ENCODE measurements at regions not wholly inside any gene's neighbourhood (a gene's known extent, or its start where the extent isn't known, plus 50 kb on each side); places are given as distances from the start of the nearest gene placed in this dataset.

DNA sequence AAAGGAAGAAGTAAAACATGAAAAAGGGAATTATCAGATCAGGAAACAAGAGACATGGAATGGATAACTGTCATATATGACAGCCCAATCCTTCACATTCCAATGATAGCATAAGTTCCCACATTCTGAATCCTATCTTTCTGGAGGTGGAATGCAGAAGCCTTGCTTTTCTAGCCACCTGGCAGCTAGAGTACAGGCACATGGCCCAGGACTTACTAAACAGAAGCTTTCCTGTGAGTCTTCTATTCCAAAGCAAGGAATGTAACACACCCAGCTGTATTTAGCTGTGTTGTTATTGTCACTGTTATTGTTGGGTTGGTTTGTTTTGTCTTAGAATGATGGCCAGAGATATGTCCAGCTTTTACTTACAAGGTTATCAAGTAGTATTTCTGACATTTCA, 780.5 kb upstream of the ZNF608 start:
- CTCF ChIA-PET, result no interaction called here
- no peak for DNase-seq

DNA sequence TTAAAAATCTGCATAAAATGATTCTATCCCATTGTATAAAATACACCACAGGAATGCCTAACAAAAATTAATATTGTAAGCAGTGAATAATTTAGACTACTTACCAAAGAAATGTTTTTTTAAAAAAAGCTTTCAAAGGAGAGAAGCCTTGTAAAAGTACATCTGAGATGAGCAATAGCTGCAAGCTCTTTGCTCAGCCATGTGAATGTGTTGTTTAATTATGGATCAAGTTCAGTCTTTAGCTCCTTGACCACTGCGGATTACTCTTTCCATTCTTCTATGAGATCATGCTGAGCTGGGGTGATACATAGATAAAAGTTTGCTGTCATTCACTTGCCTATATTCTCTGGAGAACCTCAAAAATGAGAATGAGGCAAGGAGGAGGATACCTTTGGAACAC, 782.4 kb upstream of the ZNF608 start:
- Mint-ChIP-seq H3K27me3 (ENCODE audit: low read depth) (no peaks in the 10 kb centered on the region), H3K4me1 (ENCODE audit: low read depth) (no peaks in the 10 kb centered on the region), H3K9me3 (ENCODE audit: insufficient read depth) (peaks cover 7% of the 10 kb centered on the region), H3K4me3 (no peak overlapping the region), H3K36me3 (ENCODE audit: low read depth) (no peaks in the 10 kb centered on the region), H3K27ac (no peak overlapping the region)
- POLR2A ChIA-PET, result no interaction called here
- CTCF ChIA-PET, result no interaction called here
- DNase-seq (no peak), ATAC-seq (no peak)

More for the DNA sequence above, 780.5 kb upstream of the ZNF608 start:
- H3K4me3 Mint-ChIP-seq, result no peak overlapping the region
- no peaks in the 10 kb centered on the region for H3K27me3 Mint-ChIP-seq (ENCODE audit: low read depth)
- POLR2A ChIA-PET, result no interaction called here
- no peaks in the 10 kb centered on the region for H3K9me3 Mint-ChIP-seq (ENCODE audit: insufficient read depth)
- no peaks in the 10 kb centered on the region for H3K36me3 Mint-ChIP-seq (ENCODE audit: low read depth)
- no peaks in the 10 kb centered on the region for H3K4me1 Mint-ChIP-seq (ENCODE audit: low read depth)
- no peak for ATAC-seq
- no peak overlapping the region for H3K27ac Mint-ChIP-seq

DNA sequence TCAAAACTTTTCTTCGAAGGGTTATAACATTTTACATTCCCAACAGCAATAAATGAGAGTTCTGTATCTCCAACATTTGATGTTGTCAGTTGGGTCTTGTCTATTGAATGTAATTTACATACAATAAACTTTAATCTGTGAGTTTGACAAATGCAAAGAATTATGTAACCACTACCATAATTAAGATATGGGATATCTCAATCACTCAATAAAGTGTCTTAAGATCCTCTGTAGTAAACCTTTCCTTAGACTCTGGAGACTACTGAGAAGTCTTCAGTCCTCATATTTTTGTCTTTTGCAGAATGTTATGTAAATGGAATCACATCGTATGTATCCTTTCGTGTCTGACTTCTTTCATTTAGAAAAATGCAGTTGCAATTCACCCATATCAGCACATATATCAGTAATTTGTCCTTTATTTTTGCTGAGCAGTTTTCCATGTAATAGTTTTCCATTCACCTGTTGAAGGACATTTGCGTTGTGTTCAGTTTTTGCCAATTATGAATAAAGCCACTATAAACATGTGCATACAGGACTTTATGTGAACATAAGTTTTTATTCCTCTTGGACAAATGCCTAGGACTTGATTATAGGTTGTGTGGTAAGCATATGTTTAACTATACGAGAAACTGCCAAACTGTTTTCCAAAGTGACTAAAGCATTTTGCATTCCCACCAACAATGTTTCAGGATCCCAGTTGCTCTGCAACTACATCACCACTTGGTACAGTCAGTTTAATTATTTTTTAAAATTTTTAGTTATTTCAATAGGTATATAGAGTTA, 784.6 kb upstream of the ZNF608 start:
- ATAC-seq (no peak), DNase-seq (no peak)
- POLR2A ChIA-PET, result no interaction called here
- H3K9me3 Mint-ChIP-seq (ENCODE audit: insufficient read depth), result peaks cover 9% of the 10 kb centered on the region
- H3K27ac Mint-ChIP-seq, result no peak overlapping the region
- CTCF ChIA-PET, result no interaction called here
- H3K4me3 Mint-ChIP-seq, result no peak overlapping the region
- H3K27me3 Mint-ChIP-seq (ENCODE audit: low read depth), result no peaks in the 10 kb centered on the region
- no peaks in the 10 kb centered on the region for H3K36me3 Mint-ChIP-seq (ENCODE audit: low read depth)
- no peaks in the 10 kb centered on the region for H3K4me1 Mint-ChIP-seq (ENCODE audit: low read depth)

DNA sequence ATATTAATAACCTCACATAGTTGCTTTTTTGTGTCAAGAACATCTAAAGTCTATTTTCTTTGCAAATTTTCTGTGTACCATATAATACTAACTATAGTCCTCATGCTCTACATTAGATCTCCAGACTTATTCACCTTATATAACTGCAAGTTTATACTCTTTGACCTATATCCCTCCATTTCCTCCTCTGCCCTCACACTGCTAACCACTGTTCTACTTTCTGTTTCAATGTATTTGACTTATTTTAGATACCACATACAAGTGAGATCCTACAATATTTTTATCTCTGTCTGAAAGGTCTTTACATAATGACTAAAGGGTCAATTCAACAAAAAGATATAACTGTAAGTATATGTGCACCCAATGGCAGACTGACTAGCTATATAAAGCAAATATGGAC, 789.7 kb upstream of the ZNF608 start:
- H3K4me3 Mint-ChIP-seq, result no peak overlapping the region

DNA sequence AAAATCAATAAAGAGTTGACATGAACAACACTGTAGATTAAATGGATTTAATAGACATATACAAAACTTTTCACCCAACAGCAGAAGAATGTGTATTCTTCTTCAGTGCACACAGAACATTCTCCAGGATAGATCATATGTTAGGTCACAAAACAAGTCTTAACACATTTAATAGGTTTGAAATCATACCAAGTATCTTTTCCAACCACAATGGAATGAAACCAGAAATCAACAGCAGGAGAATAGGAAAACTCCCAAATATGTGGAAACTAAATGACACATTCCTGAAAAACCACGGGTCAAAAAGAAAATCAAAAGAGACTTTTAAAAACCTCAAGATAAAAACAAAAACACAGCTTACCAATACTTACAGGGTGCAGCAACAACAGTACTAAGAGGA, 790.1 kb upstream of the ZNF608 start:
- Mint-ChIP-seq H3K36me3 (ENCODE audit: low read depth) (no peaks in the 10 kb centered on the region), H3K4me3 (no peak overlapping the region), H3K27me3 (ENCODE audit: low read depth) (no peaks in the 10 kb centered on the region), H3K4me1 (ENCODE audit: low read depth) (no peaks in the 10 kb centered on the region), H3K27ac (no peak overlapping the region), H3K9me3 (ENCODE audit: insufficient read depth) (peaks cover 40% of the 10 kb centered on the region)
- no peak for DNase-seq
- ATAC-seq, result no peak
- POLR2A ChIA-PET, result no interaction called here
- CTCF ChIA-PET, result no interaction called here

More for the DNA sequence above, 789.7 kb upstream of the ZNF608 start:
- ATAC-seq (no peak), DNase-seq (no peak)
- H3K27ac Mint-ChIP-seq, result no peak overlapping the region
- peaks cover 40% of the 10 kb centered on the region for H3K9me3 Mint-ChIP-seq (ENCODE audit: insufficient read depth)
- no peaks in the 10 kb centered on the region for H3K36me3 Mint-ChIP-seq (ENCODE audit: low read depth)
- ChIA-PET POLR2A (no interaction called here), CTCF (no interaction called here)
- no peaks in the 10 kb centered on the region for H3K27me3 Mint-ChIP-seq (ENCODE audit: low read depth)
- no peaks in the 10 kb centered on the region for H3K4me1 Mint-ChIP-seq (ENCODE audit: low read depth)

DNA sequence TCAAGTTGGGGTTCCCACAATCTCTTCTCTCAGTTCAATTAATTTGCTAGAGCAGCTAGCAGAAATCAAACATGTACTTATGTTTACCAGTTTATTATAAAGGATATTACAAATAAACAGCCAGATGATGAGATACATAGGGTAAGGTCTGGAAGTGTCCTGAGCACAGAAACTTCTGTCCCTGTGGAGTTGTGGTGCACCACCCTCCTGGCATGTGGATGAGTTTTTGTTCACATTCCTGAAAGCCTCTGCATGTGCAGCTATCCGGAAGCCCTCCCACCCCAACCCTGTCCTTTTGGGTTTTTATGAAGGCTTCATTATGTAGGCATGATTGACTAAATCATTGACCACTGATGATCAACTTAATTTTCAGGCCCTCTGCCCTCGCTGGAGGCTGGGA, 791.2 kb upstream of the ZNF608 start:
- DNase-seq (no peak), ATAC-seq (no peak)
- Mint-ChIP-seq H3K27me3 (ENCODE audit: low read depth) (no peaks in the 10 kb centered on the region), H3K27ac (no peak overlapping the region), H3K4me1 (ENCODE audit: low read depth) (no peaks in the 10 kb centered on the region), H3K4me3 (no peak overlapping the region), H3K9me3 (ENCODE audit: insufficient read depth) (peaks cover 40% of the 10 kb centered on the region), H3K36me3 (ENCODE audit: low read depth) (no peaks in the 10 kb centered on the region)
- POLR2A ChIA-PET, result no interaction called here
- CTCF ChIA-PET, result no interaction called here

DNA sequence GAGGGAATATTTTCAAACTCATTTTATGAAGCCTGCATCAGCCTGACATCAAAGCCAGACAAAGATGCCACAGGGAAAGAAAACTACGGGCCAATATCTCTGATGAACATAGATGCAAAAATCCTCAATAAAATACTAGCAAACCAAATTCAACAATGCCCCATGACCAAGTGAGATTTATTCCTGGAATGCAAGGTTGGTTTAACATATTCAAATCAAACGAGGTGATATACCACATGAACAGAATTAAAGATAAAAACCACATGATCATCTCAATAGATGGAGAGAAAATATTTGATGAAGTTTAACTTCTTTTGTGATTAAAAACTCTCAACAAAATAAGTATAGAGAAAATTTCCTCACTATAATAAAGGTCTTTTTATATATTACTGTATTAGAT, 792.0 kb upstream of the ZNF608 start:
- Mint-ChIP-seq H3K27me3 (ENCODE audit: low read depth) (no peaks in the 10 kb centered on the region), H3K4me3 (no peak overlapping the region), H3K9me3 (ENCODE audit: insufficient read depth) (peaks cover 34% of the 10 kb centered on the region), H3K27ac (no peak overlapping the region), H3K4me1 (ENCODE audit: low read depth) (no peaks in the 10 kb centered on the region), H3K36me3 (ENCODE audit: low read depth) (no peaks in the 10 kb centered on the region)
- ChIA-PET CTCF (no interaction called here), POLR2A (no interaction called here)
- ATAC-seq, result no peak
- DNase-seq, result no peak

DNA sequence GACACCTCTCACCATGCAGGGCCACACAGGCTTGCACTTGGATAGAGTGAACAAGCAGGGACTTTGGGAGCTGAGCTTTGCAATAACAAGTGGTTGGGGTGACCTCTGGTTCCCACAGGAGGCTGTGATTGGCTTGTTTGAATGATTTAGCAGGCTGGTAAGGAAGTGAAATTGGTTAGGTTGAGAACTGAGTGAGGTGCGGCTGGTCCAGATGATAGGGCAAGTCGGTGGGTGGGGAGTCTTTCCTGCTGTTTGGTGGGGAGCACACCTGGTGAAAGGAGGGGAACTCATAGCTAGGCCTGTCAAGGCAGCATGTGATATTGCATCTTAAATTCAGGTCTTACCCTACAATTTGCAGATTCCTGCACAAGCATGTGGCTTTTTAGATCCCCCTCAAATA, 794.6 kb upstream of the ZNF608 start:
- H3K36me3 Mint-ChIP-seq (ENCODE audit: low read depth), result no peaks in the 10 kb centered on the region
- no peak for DNase-seq
- H3K27ac Mint-ChIP-seq, result no peak overlapping the region
- ChIA-PET POLR2A (no interaction called here), CTCF (no interaction called here)
- H3K27me3 Mint-ChIP-seq (ENCODE audit: low read depth), result no peaks in the 10 kb centered on the region
- H3K4me1 Mint-ChIP-seq (ENCODE audit: low read depth), result no peaks in the 10 kb centered on the region
- H3K4me3 Mint-ChIP-seq, result no peak overlapping the region
- H3K9me3 Mint-ChIP-seq (ENCODE audit: insufficient read depth), result peaks cover 41% of the 10 kb centered on the region
- ATAC-seq, result no peak

DNA sequence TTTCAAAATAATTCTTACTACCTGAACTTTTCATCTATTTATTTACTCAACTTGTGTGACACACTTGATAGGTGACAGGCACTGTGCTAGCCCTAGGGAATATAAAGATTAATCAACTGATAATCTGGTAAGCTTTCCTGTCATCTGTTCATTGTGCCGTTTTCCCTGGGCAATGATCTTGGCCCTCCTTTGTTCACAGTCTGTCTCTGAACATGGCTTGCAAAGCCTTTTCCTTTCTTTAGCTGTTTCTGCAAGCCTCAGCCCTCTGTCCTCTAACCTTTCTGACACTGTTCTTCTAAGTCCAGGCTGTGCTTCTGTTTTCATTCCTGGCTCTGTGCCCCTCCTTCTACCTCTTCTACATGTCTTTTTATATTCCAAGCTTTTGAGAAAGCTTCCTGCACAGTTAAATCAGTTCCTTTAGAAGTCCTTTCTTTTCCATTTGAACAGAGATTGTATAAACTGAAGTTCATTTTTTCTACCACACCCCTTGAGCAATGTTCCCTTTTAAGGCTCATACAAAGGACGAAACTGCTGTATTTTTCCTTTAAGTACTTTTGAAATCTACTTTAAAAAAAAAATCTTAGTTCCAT, 803.0 kb upstream of the ZNF608 start:
- H3K36me3 Mint-ChIP-seq (ENCODE audit: low read depth), result no peaks in the 10 kb centered on the region
- H3K4me3 Mint-ChIP-seq, result no peak overlapping the region
- H3K27me3 Mint-ChIP-seq (ENCODE audit: low read depth), result no peaks in the 10 kb centered on the region
- H3K9me3 Mint-ChIP-seq (ENCODE audit: insufficient read depth), result peaks cover 7% of the 10 kb centered on the region
- no peak for ATAC-seq
- H3K4me1 Mint-ChIP-seq (ENCODE audit: low read depth), result no peaks in the 10 kb centered on the region
- ChIA-PET POLR2A (no interaction called here), CTCF (no interaction called here)
- no peak overlapping the region for H3K27ac Mint-ChIP-seq
- no peak for DNase-seq

DNA sequence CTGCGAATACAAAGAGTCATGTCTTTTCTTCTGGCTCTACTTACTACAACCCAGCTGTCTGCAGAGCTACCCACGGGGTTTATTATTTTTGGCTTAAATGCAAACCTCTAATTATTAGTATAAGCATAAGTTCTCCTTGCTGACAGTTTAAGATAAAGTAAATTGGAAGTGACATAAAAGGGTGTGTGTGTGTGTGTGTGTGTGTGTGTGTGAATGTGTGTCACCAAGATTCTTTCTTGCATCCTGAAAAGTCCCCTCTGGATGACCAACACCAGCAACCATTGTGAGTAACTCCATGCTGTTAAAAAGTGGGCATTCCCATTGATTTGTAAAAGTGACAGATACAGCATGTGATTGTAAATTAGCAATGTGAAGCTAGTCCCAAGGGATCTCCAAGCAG, 803.8 kb upstream of the ZNF608 start:
- no peak overlapping the region for H3K27ac Mint-ChIP-seq
- peaks cover under 1% of the 10 kb centered on the region for H3K9me3 Mint-ChIP-seq (ENCODE audit: insufficient read depth)
- POLR2A ChIA-PET, result no interaction called here
- H3K4me3 Mint-ChIP-seq, result no peak overlapping the region
- H3K27me3 Mint-ChIP-seq (ENCODE audit: low read depth), result no peaks in the 10 kb centered on the region
- H3K4me1 Mint-ChIP-seq (ENCODE audit: low read depth), result no peaks in the 10 kb centered on the region
- DNase-seq (no peak), ATAC-seq (no peak)
- CTCF ChIA-PET, result no interaction called here
- no peaks in the 10 kb centered on the region for H3K36me3 Mint-ChIP-seq (ENCODE audit: low read depth)

DNA sequence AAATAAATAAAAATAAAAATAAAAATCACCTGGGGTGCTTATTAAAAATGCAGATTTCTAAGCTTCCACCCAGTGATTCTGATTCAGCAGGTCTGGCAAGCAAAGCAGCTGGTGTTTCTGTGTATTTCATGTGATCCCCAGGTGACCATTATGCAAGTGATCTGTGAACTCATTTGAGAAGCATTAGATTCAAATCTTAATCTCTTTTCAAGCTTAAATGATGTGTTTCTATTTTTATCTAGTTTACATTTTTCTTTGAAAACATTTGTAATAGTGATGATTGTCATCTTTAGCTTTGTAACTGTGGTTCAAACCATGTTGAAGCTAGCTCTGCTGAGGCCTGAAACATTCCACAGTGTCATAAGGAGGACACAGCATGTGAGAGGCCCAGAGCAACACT, 804.8 kb upstream of the ZNF608 start:
- no peaks in the 10 kb centered on the region for H3K9me3 Mint-ChIP-seq (ENCODE audit: insufficient read depth)
- H3K27ac Mint-ChIP-seq, result no peak overlapping the region
- H3K4me1 Mint-ChIP-seq (ENCODE audit: low read depth), result no peaks in the 10 kb centered on the region
- no peak overlapping the region for H3K4me3 Mint-ChIP-seq
- DNase-seq, result no peak
- ChIA-PET POLR2A (no interaction called here), CTCF (no interaction called here)
- no peaks in the 10 kb centered on the region for H3K27me3 Mint-ChIP-seq (ENCODE audit: low read depth)
- no peaks in the 10 kb centered on the region for H3K36me3 Mint-ChIP-seq (ENCODE audit: low read depth)
- no peak for ATAC-seq

DNA sequence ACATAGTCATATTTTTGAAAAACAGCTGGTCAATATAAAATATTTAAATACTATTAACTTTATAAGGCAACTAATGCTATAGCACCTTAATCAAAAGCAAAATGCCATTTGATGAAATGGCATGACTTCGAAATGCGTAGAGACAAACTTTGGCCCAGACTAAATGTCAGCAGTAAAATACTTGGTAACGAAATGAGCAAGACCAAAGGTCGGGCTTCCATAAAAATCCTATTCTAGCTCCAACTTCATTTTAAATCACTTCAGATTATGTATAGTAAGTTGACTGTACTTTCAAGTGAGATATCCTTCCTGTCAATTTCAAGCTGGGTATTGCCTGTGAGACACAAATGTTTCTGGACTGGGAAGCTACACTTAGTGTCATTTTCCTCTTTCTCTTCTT, 805.4 kb upstream of the ZNF608 start:
- Mint-ChIP-seq H3K36me3 (ENCODE audit: low read depth) (no peaks in the 10 kb centered on the region), H3K9me3 (ENCODE audit: insufficient read depth) (peaks cover under 1% of the 10 kb centered on the region), H3K27me3 (ENCODE audit: low read depth) (no peaks in the 10 kb centered on the region), H3K27ac (no peak overlapping the region), H3K4me1 (ENCODE audit: low read depth) (no peaks in the 10 kb centered on the region), H3K4me3 (no peak overlapping the region)
- no peak for ATAC-seq
- no peak for DNase-seq
- CTCF ChIA-PET, result no interaction called here
- POLR2A ChIA-PET, result no interaction called here

DNA sequence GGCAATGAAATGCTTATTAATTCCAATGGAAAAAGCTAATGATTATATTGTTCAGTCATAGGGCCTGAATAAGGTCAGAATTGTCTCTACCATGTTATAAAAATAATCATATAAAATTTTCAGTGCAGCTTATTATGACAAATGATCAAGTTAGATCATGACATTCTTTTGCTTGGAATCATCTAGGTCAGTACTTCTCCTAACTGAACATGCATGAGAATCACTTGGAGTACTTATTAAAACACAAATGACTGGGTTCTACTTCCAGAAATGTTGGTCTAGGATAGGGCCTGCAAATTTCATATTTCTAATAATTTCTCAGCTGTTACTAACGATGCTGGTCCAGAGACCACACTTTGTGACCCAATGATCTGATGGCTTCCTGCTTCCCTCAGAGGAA, 806.0 kb upstream of the ZNF608 start:
- POLR2A ChIA-PET, result no interaction called here
- H3K4me3 Mint-ChIP-seq, result no peak overlapping the region
- ATAC-seq, result no peak
- H3K9me3 Mint-ChIP-seq (ENCODE audit: insufficient read depth), result peaks cover 4% of the 10 kb centered on the region
- no peaks in the 10 kb centered on the region for H3K27me3 Mint-ChIP-seq (ENCODE audit: low read depth)
- no peak overlapping the region for H3K27ac Mint-ChIP-seq
- CTCF ChIA-PET, result no interaction called here
- no peaks in the 10 kb centered on the region for H3K36me3 Mint-ChIP-seq (ENCODE audit: low read depth)
- no peaks in the 10 kb centered on the region for H3K4me1 Mint-ChIP-seq (ENCODE audit: low read depth)
- DNase-seq, result no peak
